Urothelium cell line (cell line): ENCODE measurements at regions not wholly inside any gene's neighbourhood (a gene's known extent, or its start where the extent isn't known, plus 50 kb on each side); places are given as distances from the start of the nearest gene placed in this dataset.
A peak's percentile ranks its signal among the peaks of the same experiment; 100 is the strongest.

Source experiments
- DNase-seq: peaks from one replicate; pipeline ENCODE4 v3.0.0; 2011; ENCODE audit warnings: low spot score, mixed read lengths
- FAIRE-seq: peaks from 2 replicates; lab custom pipeline; 2011; peaks lifted over from hg19 to GRCh38; lab: Jason Lieb, UNC

DNA sequence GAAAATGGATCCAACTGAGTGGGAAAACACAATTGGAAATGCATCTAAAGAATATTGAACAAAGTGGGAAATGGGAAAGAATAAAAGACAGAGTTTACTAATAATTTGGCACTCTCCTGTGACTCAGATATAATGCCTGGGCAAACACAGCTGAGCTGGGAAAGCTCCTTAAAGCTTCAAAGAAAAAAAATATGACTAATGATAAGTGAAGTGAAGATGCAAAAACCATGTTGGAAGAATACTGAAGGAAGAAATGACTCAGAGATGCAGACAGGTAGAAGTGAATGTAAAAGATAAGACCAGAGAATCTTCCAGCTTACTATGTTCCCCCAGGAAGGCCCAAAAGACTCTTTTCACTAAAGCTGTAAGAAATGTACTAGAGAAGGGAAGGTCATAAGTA lies 62.4 kb upstream of the FOXG1 start:
- no peak for DNase-seq
- no peak for FAIRE-seq

DNA sequence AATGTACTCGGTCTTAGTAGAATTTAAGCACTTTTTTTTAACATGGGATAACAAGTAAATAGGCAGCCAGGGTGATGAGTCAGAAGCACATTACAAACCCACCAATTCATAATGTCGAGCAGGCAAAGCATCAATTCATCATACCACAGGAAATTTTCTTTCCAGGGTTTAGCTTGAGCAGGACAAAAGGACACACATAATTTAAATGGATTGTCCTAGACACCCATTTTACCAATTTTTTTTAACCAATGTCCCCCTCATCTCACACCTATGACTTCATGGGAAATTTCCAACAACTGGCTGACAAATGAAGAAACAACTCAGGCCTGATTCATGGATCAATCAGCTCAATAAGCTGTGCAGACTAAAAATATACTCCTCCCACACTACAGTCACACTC lies 58.8 kb upstream of the FOXG1 start:
- DNase-seq (peak; percentile 41), FAIRE-seq (no peak)

DNA sequence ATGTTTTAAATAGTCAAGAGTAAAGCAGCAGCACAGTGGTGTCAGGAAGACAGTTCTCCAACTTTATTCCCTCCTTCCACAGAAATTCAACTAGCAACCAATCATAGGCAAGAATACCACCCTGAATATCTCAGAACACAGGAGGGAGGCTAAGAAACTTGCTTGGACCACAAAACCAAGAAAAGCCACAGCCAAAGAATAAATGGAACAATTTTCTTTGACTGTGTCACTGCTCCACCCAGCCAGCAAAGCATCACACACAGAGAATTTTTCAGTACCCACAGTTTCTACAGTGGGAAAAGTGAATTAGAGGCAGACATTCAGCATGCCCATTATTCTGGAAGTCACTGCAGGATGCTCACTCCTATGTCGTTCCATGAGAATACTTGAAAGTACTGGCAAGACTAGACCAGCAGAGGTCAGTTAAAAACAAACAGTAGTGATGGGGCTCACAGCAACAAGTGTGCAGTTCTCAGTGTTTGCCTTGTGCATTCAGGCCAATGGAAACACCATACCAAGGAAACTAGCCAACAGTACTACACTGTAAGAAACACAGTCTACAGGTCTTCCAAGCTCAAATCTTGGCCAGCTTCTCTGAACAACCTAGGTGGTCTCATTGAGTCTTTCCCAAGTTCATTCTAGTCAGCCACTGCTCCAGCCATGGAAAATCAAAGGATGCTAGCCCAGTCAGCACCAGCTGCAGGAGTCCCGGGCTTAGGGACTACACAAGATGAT lies 56.8 kb upstream of the FOXG1 start:
- DNase-seq = no peak
- FAIRE-seq = no peak
